HG02571 (cell line): ENCODE measurements at regions not wholly inside any gene's neighbourhood (a gene's known extent, or its start where the extent isn't known, plus 50 kb on each side); places are given as distances from the start of the nearest gene placed in this dataset.

Experiments used
- ATAC-seq: cut with Tn5 transposase; IDR thresholded peaks from one replicate; pipeline ENCODE4 v1.9.1; 2021; ENCODE audit warnings: mild to moderate bottlenecking, moderate library complexity; ENCODE audit not compliant: unreplicated experiment

GRCh38 chr3:164477403-164477802, 600.9 kb downstream of the SI start:
- ATAC-seq: no peak

- no peak for ATAC-seq
Measured at GRCh38 chr3:164476631-164477030, 601.7 kb downstream of the SI start.

GRCh38 chr3:164470471-164470870, 607.8 kb downstream of the SI start:
- ATAC-seq: no peak

GRCh38 chr3:164468055-164468454, 610.2 kb downstream of the SI start:
- no peak for ATAC-seq

- no peak for ATAC-seq
Measured at GRCh38 chr3:164467007-164467406, 611.3 kb downstream of the SI start.

GRCh38 chr3:164465172-164465571, 613.1 kb downstream of the SI start:
- no peak for ATAC-seq

- ATAC-seq: no peak
Measured at GRCh38 chr3:164460851-164461250, 617.4 kb downstream of the SI start.

- no peak for ATAC-seq
Measured at GRCh38 chr3:164459521-164460151, 618.7 kb downstream of the SI start.

- ATAC-seq: no peak
Measured at GRCh38 chr3:164458986-164459385, 619.3 kb downstream of the SI start.

- no peak for ATAC-seq
Measured at GRCh38 chr3:164453714-164454113, 624.6 kb downstream of the SI start.

- ATAC-seq: no peak
Measured at GRCh38 chr3:164452707-164453106, 625.6 kb downstream of the SI start.

- no peak for ATAC-seq
Measured at GRCh38 chr3:164451072-164451910, 627.0 kb downstream of the SI start.

- no peak for ATAC-seq
Measured at GRCh38 chr3:164450276-164450905, 627.9 kb downstream of the SI start.

- no peak for ATAC-seq
Measured at GRCh38 chr3:164419220-164419619, 659.1 kb downstream of the SI start.

GRCh38 chr3:164418414-164418813, 659.9 kb downstream of the SI start:
- ATAC-seq: no peak

- ATAC-seq: no peak
Measured at GRCh38 chr3:164417955-164418354, 660.3 kb downstream of the SI start.

- no peak for ATAC-seq
Measured at GRCh38 chr3:164416491-164417222, 661.6 kb downstream of the SI start.

- ATAC-seq: no peak
Measured at GRCh38 chr3:164408326-164408725, 670.0 kb downstream of the SI start.

GRCh38 chr3:164407111-164407510, 671.2 kb downstream of the SI start:
- ATAC-seq: no peak

GRCh38 chr3:164406281-164406680, 672.0 kb downstream of the SI start:
- no peak for ATAC-seq

- no peak for ATAC-seq
Measured at GRCh38 chr3:164401923-164402322, 676.4 kb downstream of the SI start.
